H1 (cell line): ENCODE measurements at regions not wholly inside any gene's neighbourhood (a gene's known extent, or its start where the extent isn't known, plus 50 kb on each side); places are given as distances from the start of the nearest gene placed in this dataset.

ENCODE experiments used
- CTCF ChIA-PET: fragments of 300-600 bp; sonication (Branson Sonifier 250); formaldehyde crosslinking; loops from one replicate; lab custom pipeline; 2021; ENCODE audit not compliant: partially characterized antibody; lab: Charles Lee
- POLR2A ChIA-PET: fragments of 300-600 bp; sonication (Branson Sonifier 250); formaldehyde crosslinking; loops from one replicate; lab custom pipeline; 2021; ENCODE audit warnings: inconsistent platforms; ENCODE audit not compliant: partially characterized antibody; lab: Charles Lee
- DNase-seq, 2 experiments: peaks; one replicate each; pipeline versions ENCODE4 v3.0.0 to v3.0.0-alpha.2; 2010 to 2022; ENCODE audit warnings: low spot score in 2 of 2, low read depth in 1 of 2, mixed read lengths in 1 of 2
- FAIRE-seq: peaks from 2 replicates; lab custom pipeline; 2011; peaks lifted over from hg19 to GRCh38; lab: Jason Lieb, UNC
- H2AFZ ChIP-seq: 2 replicates; pipeline ENCODE4 v1.8.1; 2012; ENCODE audit warnings: low read length, inconsistent platforms
- H2AK5ac ChIP-seq: 2 replicates; pipeline ENCODE4 v1.6.1; 2013; ENCODE audit warnings: low read depth, low read length
- H2BK120ac ChIP-seq: replicated peaks from 2 replicates; pipeline ENCODE3; 2013; ENCODE audit warnings: low read depth, low read length, inconsistent platforms
- H2BK12ac ChIP-seq: 2 replicates; pipeline ENCODE4 v1.6.1; 2013; ENCODE audit warnings: low read depth, low read length
- H2BK15ac ChIP-seq: 2 replicates; pipeline ENCODE4 v1.6.1; 2013; ENCODE audit warnings: low read length
- H2BK20ac ChIP-seq: 2 replicates; pipeline ENCODE4 v1.6.1; 2013; ENCODE audit warnings: low read length
- H2BK5ac ChIP-seq: 2 replicates; pipeline ENCODE4 v1.6.1; 2013; ENCODE audit warnings: low read depth, low read length
- H3K14ac ChIP-seq: 2 replicates; pipeline ENCODE4 v1.6.1; 2013; ENCODE audit warnings: inconsistent platforms; ENCODE audit not compliant: insufficient read length
- H3K18ac ChIP-seq: 2 replicates; pipeline ENCODE4 v1.6.1; 2013; ENCODE audit warnings: low read length; ENCODE audit errors: extremely low read depth
- H3K23ac ChIP-seq: 2 replicates; pipeline ENCODE4 v1.6.1; 2013; ENCODE audit warnings: inconsistent platforms; ENCODE audit not compliant: insufficient read length
- H3K23me2 ChIP-seq: 2 replicates; pipeline ENCODE4 v1.6.1; 2013; ENCODE audit warnings: low read depth, low read length
- H3K27ac ChIP-seq: 2 replicates; pipeline ENCODE4 v1.6.1; 2011; ENCODE audit warnings: low read depth, low read length, inconsistent platforms
- H3K27me3 ChIP-seq, 4 experiments: replicated peaks in 1 of 4; 1 replicate in 1 of 4; 2 replicates in 3 of 4; pipeline versions ENCODE4 v1.6.1 to v1.8.1; 2011 to 2013; ENCODE audit warnings: low read length in 3 of 4, mild to moderate bottlenecking in 3 of 4, inconsistent platforms in 2 of 4, mixed read lengths in 2 of 4, moderate library complexity in 1 of 4; ENCODE audit not compliant: control insufficient read depth in 3 of 4, insufficient read depth in 3 of 4; ENCODE audit errors: extremely low read depth in 1 of 4
- H3K36me3 ChIP-seq, 4 experiments: 2 replicates each; pipeline versions ENCODE4 v1.6.1 to v1.8.1; 2011 to 2013; ENCODE audit warnings: mild to moderate bottlenecking in 4 of 4, low read length in 3 of 4, moderate library complexity in 2 of 4, control low read depth in 1 of 4, inconsistent platforms in 1 of 4; ENCODE audit not compliant: insufficient read depth in 4 of 4, control insufficient read depth in 2 of 4
- H3K4ac ChIP-seq: replicated peaks from 2 replicates; pipeline ENCODE3; 2013; ENCODE audit warnings: low read length, low read depth, mixed read lengths, inconsistent platforms; ENCODE audit not compliant: insufficient read length
- H3K4me1 ChIP-seq, 4 experiments: replicated peaks in 1 of 4; 1 replicate in 1 of 4; 2 replicates in 3 of 4; pipeline versions ENCODE4 v1.6.1 to v1.8.1; 2011 to 2013; ENCODE audit warnings: low read length in 3 of 4, inconsistent platforms in 2 of 4, mixed read lengths in 1 of 4; ENCODE audit not compliant: insufficient read depth in 4 of 4, control insufficient read depth in 3 of 4
- H3K4me2 ChIP-seq, 2 experiments: 2 replicates each; pipeline versions ENCODE4 v1.6.1 to v1.8.1; 2011 to 2013; ENCODE audit warnings: low read depth in 2 of 2, low read length in 2 of 2, control low read depth in 1 of 2, inconsistent platforms in 1 of 2, mild to moderate bottlenecking in 1 of 2; ENCODE audit not compliant: insufficient read depth in 1 of 2
- H3K4me3 ChIP-seq, 4 experiments: fragments of 200-600, 300-600 bp in 1 of 4; sonication (generic), shearing (Covaris generic), sonication (Bioruptor Twin) in 1 of 4; 2 replicates each; pipeline versions ENCODE4 v1.5.1 to v1.8.1; 2011 to 2016; ENCODE audit warnings: low read length in 4 of 4, low read depth in 3 of 4, control low read depth in 2 of 4, inconsistent platforms in 2 of 4, mild to moderate bottlenecking in 2 of 4, mixed read lengths in 1 of 4, moderate library complexity in 1 of 4; ENCODE audit not compliant: insufficient read depth in 2 of 4; ENCODE audit errors: extremely low read depth in 1 of 4
- H3K56ac ChIP-seq: replicated peaks from 2 replicates; pipeline ENCODE3; 2013; ENCODE audit warnings: low read depth, mild to moderate bottlenecking, mixed read lengths, low read length, inconsistent platforms; ENCODE audit not compliant: insufficient read length
- H3K79me1 ChIP-seq: 2 replicates; pipeline ENCODE4 v1.6.1; 2013; ENCODE audit warnings: low read depth, low read length, control low read depth
- H3K79me2 ChIP-seq, 2 experiments: 2 replicates each; pipeline versions ENCODE4 v1.6.1 to v1.8.1; 2012 to 2013; ENCODE audit warnings: low read length in 2 of 2, mild to moderate bottlenecking in 2 of 2, inconsistent platforms in 1 of 2; ENCODE audit not compliant: insufficient read depth in 2 of 2, control insufficient read depth in 1 of 2
- H3K9ac ChIP-seq, 4 experiments: replicated peaks in 1 of 4; 1 replicate in 1 of 4; 2 replicates in 3 of 4; pipeline versions ENCODE4 v1.6.1 to v1.8.1; 2011 to 2013; ENCODE audit warnings: low read depth in 3 of 4, low read length in 3 of 4, control low read depth in 2 of 4, mild to moderate bottlenecking in 2 of 4, moderate library complexity in 2 of 4, inconsistent platforms in 1 of 4; ENCODE audit errors: extremely low read depth in 1 of 4
- H3K9me3 ChIP-seq, 2 experiments: 2 replicates each; pipeline versions ENCODE4 v1.6.1 to v1.8.1; 2012 to 2013; ENCODE audit warnings: mild to moderate bottlenecking in 2 of 2, moderate library complexity in 2 of 2, control low read depth in 1 of 2, inconsistent platforms in 1 of 2, low read depth in 1 of 2, low read length in 1 of 2, mixed read lengths in 1 of 2; ENCODE audit not compliant: insufficient read depth in 2 of 2
- H4K20me1 ChIP-seq, 2 experiments: replicated peaks in 1 of 2; 2 replicates each; pipeline versions ENCODE3 to v1.8.1; 2011 to 2013; ENCODE audit warnings: inconsistent platforms in 2 of 2, low read length in 2 of 2, mild to moderate bottlenecking in 1 of 2; ENCODE audit not compliant: insufficient read depth in 2 of 2, control insufficient read depth in 1 of 2
- H4K5ac ChIP-seq: 2 replicates; pipeline ENCODE4 v1.6.1; 2013; ENCODE audit warnings: low read length, low read depth, mixed read lengths, inconsistent platforms; ENCODE audit not compliant: insufficient read length
- H4K8ac ChIP-seq: 2 replicates; pipeline ENCODE4 v1.8.0; 2013; ENCODE audit warnings: mild to moderate bottlenecking, moderate library complexity, low read length, inconsistent platforms; ENCODE audit not compliant: insufficient read depth; ENCODE audit errors: extremely low read depth
- H4K91ac ChIP-seq: replicated peaks from 2 replicates; pipeline ENCODE3; 2013; ENCODE audit warnings: low read length, mixed read lengths, inconsistent platforms; ENCODE audit not compliant: insufficient read length
- POU5F1 ChIP-seq: IDR thresholded peaks from 2 replicates; pipeline ENCODE4 v1.6.1; 2011; ENCODE audit warnings: low read depth, mild to moderate bottlenecking, low read length, moderate library complexity
- SIRT6 ChIP-seq: IDR thresholded peaks from one replicate; pipeline ENCODE4 v1.7.1; 2012; ENCODE audit warnings: low read length, inconsistent platforms
- WGBS, 2 experiments: shearing (Covaris generic) in 1 of 2; methylation state at CpG; one replicate each; pipeline versions ENCODE4 v1.1.6 to v1.1.7; 2013 to 2015; ENCODE audit warnings: low lambda C conversion rate in 2 of 2, mixed read lengths in 2 of 2, inconsistent platforms in 1 of 2, low coverage in 1 of 2, missing lambda C conversion rate in 1 of 2; ENCODE audit not compliant: insufficient replicate concordance in 2 of 2, insufficient coverage in 1 of 2, insufficient read length in 1 of 2; ENCODE audit errors: extremely low coverage in 1 of 2, missing lambda C conversion rate in 1 of 2; 5-methylcytosine and 5-hydroxymethylcytosine counted together

DNA sequence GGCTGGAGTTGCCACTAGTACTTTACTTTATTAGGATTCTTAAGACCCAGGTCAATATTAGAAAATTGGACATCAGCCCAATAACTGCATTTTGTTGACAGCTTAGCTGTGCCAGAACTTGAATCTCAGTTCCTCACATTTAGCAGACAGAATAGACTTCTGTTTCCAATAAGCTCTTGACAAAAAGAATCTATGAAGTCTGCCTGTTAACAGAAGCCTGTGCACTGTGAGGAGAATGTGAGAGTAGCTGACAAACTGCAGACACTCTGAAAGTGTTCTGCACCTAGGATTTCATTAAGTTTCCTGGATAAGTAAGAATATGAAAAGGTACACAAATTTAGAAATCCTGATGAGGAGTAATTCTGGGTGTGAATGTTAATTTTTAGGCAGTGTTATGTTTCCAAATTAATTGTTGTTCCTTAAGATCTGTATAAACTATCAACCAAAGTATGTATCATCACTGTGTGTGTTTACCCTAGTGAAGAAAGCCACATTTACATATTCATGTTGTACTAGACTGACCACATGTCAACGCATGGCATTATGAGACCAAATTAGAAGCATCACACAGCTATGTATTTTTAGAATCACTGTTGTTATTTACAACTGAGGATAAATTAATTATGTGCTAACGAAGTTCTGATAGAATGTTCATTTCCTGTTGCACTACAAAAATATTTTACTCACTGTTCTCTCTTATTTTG lies 756.4 kb upstream of the IGFBP7 start:
- ChIA-PET CTCF (no interaction called here), POLR2A (no interaction called here)
- Histone ChIP-seq H4K91ac (no peak overlapping the region), H3K23me2 (no peaks in the 10 kb centered on the region), H3K23ac (no peak overlapping the region), H3K56ac (no peak overlapping the region), H3K27me3 (no peaks in the 10 kb centered on the region), H3K4me1 (no peaks in the 10 kb centered on the region), H2BK20ac (no peak overlapping the region), H3K79me2 (no peaks in the 10 kb centered on the region), H3K4me3 (no peak overlapping the region), H3K4me2 (no peak overlapping the region), H2BK12ac (no peak overlapping the region), H2BK5ac (no peak overlapping the region), H3K4ac (no peak overlapping the region), H3K27ac (no peak overlapping the region), H4K8ac (no peak overlapping the region), H2AK5ac (no peak overlapping the region), H3K9me3 (no peaks in the 10 kb centered on the region), H4K5ac (no peak overlapping the region), H3K9ac (no peak overlapping the region), H4K20me1 (no peaks in the 10 kb centered on the region), H3K79me1 (no peaks in the 10 kb centered on the region), H3K18ac (no peak overlapping the region), H2AFZ (no peak overlapping the region), H3K36me3 (no peaks in the 10 kb centered on the region), H2BK120ac (no peak overlapping the region), H3K14ac (no peak overlapping the region), H2BK15ac (no peak overlapping the region)
- DNase-seq: no peak
- WGBS, 2 experiments: 92% methylated on average over 2 of the region's 2 CpGs; no CpG with 5 or more reads in 1 of the 2 experiments
- FAIRE-seq: no peak
- TF ChIP-seq SIRT6 (no peak), POU5F1 (no peak)
- TF ChIP-seq, all 59 proteins: peak for 0
